DMS114 treated with DMSO at 0.1 percent for 48 hours (cell line): ENCODE measurements at regions not wholly inside any gene's neighbourhood (a gene's known extent, or its start where the extent isn't known, plus 50 kb on each side); places are given as distances from the start of the nearest gene placed in this dataset.
"Not testable (repeated sequence)": the region's sequence is repeated elsewhere in the genome, so short reads cannot be mapped to it uniquely, and the experiment has no call there.

Source experiments
- DNase-seq: peaks from one replicate; lab custom pipeline; 2025; ENCODE audit not compliant: unreplicated experiment; lab: John Stamatoyannopoulos, UW

DNA sequence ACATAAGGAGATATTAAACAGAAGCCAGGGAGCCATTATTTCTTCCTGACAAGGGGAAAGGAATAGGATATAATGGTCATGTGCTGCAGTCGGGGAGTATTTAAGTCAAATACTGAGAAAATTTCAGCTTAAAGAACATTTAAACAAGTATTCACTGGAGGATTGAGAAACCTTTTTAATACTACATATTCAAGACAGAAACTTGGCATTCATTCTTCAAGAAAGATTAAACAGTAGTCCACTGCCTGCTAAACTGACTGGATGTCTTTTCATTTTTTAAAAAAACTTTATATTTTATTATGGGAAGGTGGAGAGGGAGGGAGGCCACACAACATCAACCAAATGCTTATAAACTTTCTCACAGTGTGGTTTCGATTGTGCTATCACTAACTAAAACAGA, 107.4 kb upstream of the CBLB start:
- DNase-seq, result no peak

DNA sequence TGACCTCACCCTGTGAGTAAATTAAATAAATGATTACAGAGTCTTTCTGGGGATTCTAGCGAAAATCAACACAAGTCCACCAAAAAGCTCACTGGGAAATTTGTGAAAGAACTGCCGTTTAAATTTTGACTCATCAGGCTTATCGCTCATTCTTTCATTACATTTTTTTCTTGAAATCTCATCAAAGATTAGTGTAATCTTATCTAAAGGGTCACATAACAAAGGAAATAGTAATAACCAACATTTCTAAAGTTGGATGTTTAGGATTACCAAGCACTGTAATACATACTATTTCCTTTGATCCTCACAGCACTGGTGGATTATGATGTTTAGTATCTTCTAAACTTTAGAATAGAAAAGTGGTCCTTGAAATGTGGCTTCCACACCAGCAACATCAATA, 111.1 kb upstream of the CBLB start:
- no peak for DNase-seq

- DNase-seq, result no peak
These were observed 113.4 kb upstream of the CBLB start for GRCh38 chr3:105982207-105982606.

GRCh38 chr3:105984837-105985236, 116.0 kb upstream of the CBLB start:
- DNase-seq, result no peak

DNA sequence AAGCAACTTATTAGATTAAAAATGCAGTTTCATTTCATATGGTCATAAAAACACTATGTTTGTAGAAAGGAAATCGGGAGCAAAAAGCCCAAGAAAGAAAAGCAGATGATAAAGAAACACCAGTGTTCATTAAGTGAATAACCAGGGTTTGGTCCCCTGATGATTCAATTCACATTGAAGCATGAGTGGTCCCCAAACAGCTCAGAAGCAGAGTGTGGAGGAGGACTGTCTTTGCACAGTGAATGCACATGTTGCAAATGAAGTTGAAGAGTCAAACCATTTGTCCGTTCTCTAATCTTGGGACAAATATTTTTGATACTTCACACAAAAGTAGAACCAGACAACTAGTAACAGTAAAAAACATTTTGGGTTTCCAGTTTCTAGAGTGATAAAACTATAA, 117.5 kb upstream of the CBLB start:
- not testable (repeated sequence) for DNase-seq

DNA sequence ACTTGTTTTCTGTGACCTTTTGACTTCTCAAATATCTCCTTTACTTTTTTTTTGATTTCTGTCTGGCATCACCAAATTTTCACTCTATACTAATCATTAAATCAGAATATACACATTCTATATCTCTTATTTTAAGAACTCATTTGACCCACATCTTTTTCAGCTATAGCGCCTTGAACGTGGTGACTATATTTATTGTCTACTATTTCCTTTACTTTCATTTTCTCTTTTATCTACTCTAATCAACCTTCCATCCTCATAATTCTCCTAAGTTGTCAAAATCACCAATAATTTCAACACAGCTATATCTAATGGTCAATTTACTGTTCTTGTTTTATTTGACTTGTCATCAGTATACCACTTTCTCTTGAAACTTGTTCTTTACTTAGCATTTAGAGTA, 119.0 kb upstream of the CBLB start:
- no peak for DNase-seq

DNA sequence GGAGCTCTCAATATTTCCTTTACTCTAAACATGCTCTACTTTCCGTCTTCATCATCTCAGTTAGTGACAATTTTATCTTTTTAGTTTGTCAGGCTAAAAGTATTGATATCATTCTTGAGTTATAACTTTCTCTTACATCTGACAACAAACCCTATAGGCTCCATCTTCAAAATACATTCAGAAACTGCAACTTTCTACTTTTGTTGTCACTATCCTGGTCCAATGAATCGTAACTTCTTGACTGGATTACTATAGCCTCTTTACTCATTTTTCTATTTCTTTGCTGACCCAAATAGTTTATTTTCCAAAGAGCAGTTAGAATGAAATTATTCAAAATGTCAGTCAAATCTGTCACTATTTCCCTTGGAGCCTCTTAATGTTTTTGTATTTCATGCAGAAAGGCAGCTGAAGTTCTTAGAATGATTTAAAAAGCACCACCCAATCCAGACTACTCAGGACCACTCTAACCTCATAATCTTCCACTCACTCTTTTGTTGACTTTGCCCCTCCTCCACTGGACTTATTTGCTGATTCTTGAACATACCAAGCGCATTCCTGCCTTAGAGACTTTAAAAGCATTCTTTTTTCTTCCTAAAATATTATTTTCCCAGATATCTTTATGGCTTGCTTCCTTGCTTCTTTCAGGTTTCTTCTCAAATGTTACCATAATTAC, 119.9 kb upstream of the CBLB start:
- no peak for DNase-seq

GRCh38 chr3:105996781-105997180, 128.0 kb upstream of the CBLB start:
- DNase-seq, result no peak

DNA sequence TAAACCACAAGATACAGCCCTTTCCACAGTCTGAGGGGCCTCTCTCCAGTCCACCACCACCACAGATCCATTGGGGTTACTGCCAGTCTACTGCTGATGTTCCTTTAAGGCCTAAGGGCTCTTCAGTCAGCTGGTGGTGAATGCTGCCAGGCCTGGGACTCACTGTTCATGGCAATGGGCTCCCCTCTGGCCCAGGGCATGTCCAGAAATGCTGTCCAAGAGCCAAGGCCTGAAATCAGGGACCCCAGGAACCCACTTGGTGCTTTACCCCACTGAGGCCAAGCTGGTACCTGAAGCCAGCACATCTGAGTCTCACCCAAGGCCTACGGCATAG, 128.6 kb upstream of the CBLB start:
- DNase-seq, result no peak

- no peak for DNase-seq
These were observed 129.2 kb upstream of the CBLB start for GRCh38 chr3:105997800-105998526.

DNA sequence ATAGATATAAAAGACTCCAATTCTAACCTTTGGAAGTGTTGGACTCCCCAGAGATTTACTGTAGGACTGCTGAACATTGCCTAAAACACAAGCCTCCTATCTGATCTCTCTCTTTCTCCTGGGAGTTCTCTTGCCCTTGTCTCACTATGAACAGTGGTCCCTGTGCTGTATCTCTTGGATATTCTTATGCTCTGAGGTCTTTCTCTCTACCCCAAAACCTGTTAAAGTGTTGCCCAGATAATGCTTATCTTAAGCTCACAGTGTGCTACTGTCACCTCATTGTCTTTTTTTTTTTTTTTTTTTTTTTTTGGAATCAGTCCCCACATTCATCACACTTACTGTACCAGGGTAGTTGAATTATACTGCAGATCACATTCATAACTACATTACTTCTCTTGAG, 131.0 kb upstream of the CBLB start:
- DNase-seq, result no peak

DNA sequence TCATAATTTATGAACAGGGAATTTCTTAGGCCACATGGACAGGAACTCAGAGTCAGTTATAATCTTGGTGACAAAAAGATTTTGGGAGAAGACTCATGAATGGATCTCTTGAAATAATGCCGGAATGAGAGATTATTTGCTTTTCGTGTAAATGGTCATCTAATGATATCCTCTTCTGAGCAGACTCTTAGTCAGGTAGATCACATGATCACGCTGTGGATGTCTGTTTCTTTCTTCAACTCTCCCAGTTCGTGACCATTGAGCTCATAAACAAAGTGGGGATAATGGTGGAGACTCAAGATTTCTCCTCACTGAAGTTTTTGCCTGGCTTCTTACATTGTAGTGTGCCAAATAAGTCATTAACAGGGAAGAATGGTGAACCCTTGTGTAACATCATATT, 133.1 kb upstream of the CBLB start:
- DNase-seq, result no peak

DNA sequence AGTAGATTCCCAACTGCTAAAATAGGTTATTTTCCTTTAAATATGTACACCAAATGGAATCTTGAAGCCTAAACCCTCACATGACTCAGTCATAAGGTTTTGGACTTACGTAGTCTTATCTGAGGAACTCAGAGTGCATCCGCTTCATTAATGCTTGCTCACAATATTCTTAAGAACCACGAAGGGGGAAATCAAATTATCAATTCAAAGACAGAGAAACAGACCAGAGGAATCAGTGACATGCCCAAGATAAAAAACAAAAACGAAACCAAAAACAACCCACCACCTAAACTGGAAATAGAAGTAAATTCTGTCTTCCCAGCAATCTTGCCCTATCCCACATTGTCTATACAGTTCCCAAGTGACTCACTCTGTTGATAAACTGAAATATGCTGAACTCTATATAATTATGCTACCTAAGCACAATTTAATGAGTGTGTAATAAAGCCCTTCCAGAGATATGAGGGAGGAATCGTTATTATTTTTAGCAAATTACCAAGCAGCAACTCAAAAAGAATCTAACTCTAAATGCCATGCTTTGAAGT, 135.4 kb upstream of the CBLB start:
- DNase-seq, result no peak

- DNase-seq, result no peak
These were observed 136.0 kb upstream of the CBLB start for GRCh38 chr3:106004826-106005225.

DNA sequence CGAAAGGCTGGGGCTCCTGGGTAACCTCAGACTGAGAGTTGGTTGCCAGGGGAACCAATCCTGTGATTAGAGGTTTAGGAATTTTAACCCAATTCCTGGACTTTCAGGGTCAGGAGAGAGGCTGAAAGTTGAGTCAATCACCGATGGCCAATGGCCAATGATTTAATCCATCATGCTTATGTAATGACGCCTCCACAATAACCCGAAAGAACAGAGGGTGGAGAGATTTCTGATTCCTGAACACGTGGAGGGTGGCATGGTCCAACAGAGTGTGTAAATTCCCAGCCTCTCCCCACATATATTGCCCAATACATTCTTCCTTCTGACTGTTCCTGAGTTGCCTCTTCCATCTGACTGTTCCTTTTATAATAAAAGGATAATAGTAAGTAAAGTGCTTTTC, 137.2 kb upstream of the CBLB start:
- no peak for DNase-seq

- DNase-seq, result no peak
These were observed 137.8 kb upstream of the CBLB start for GRCh38 chr3:106006571-106006970.

DNA sequence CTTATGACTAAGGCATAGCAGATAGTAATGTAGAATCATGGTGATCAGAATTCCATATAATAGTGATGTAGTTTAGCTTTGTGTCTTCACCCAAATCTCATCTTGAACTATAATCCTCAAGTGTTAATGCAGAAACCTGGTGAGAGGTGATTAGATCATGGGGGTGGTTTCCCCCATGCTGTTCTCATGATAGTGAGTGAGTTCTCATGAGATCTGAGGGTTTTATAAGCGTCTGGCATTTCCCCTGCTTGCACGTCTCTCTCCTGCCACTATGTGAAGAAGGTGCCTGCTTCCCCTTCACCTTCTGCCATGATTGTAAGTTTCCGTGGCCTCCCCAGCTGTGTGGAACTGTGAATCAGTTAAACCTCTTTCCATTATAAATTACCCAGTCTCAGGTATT, 138.7 kb upstream of the CBLB start:
- DNase-seq, result no peak

DNA sequence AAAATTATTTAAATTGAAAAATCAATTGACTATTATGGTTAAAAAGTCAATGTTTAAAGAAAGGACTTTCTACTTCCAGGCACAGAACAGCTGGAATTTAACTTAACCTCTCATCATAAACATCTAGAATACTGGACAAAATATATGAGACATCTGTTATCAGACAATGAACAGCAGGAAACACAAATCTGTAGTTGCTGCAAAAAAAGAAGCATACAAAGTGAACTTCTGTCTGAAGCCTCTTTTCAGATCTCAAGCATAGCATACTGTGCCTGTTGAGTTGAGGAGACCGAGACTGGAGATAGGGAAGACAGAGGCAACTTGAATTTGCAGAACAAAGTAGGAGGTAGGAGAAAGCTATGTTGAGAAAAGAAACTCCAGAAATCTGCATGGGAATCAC, 140.0 kb upstream of the CBLB start:
- DNase-seq, result no peak

GRCh38 chr3:106010829-106011228, 142.0 kb upstream of the CBLB start:
- DNase-seq, result no peak

DNA sequence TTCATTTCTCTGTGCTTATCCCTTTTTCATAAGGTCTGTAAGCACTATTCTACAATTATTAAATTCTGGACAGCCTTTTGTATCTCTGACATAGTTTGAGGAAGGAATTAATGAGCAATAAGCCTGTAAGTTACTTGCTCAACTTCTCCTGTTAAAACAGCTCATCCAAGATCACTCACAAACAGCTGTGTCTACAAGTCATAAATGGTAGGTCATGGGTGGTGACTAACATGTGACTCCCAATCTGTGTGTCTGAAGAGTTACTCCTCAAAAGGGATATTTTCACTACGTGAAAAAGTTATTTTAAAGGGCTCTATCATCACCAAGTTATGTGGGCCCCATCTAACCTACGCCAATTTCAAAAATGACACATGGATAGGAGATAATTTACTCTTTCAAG, 145.2 kb upstream of the CBLB start:
- DNase-seq, result no peak

GRCh38 chr3:106014518-106014917, 145.7 kb upstream of the CBLB start:
- DNase-seq, result no peak

GRCh38 chr3:106014971-106015370, 146.2 kb upstream of the CBLB start:
- no peak for DNase-seq

DNA sequence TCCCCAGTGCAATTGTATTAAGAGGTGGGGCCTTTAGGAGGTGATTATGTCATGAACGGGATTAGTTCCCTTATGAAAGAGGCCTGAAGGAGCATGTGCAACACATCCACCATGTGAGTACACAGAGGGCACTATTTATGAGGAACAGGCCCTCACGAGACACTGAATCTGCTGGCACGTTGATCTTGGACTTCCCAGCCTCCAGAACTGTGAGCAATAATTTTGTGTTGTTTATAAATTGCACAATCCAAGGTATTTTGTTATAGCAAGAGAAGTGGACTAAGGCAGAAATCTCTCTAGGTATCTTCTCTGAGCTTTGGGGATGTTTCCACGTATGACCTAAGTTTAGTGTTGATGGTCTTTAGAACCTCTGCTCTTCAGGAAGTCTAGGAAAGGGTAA, 149.3 kb upstream of the CBLB start:
- no peak for DNase-seq
